ENCODE measurements at regions not wholly inside any gene's neighbourhood (a gene's known extent, or its start where the extent isn't known, plus 50 kb on each side); places are given as distances from the start of the nearest gene placed in this dataset.
"Not testable (repeated sequence)": the region's sequence is repeated elsewhere in the genome, so short reads cannot be mapped to it uniquely, and the experiment has no call there.

DNA sequence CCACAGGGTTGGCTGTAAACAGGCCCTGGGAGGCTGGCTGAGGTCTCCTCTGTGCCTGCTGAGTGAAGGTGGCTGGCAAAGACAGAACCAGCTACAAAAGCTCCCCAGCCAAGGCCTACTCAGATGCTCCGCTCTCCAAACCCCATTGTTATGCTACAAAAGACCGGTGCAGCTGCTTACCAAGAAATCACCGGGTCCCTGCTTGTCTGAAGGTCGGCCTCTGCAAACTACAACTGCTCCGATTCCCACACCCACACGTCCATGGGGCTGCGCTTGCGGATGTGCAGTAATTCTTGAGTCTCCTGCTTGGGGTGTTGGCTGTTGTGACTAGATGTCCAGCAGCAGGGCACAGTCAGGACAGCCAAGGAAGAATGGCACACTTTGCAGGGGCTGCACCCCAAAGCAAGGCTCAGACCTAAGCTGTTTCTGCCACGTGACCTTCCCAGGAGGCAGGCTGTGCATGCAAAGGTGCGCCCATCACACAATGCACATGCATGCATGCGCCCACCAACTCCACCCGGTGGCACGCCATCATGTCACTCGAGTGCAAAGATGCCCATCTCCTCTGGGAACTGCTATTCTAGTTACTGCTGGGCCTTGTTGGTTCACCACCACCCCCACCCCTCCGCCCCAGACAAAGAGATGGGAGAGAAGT is 97.8 kb downstream of the OAT start:
- no peak for DNase-seq
- Mint-ChIP-seq H3K36me3 (no peaks in the 10 kb centered on the region), H3K4me1 (no peaks in the 10 kb centered on the region), H3K27ac (no peak overlapping the region), H3K4me3 (no peak overlapping the region), H3K9me3 (no peaks in the 10 kb centered on the region), H3K27me3 (ENCODE audit: low read depth in 3 of 3) (peaks cover 0 to 9% (median 5%) of the 10 kb centered on the region in 3 donors)

DNA sequence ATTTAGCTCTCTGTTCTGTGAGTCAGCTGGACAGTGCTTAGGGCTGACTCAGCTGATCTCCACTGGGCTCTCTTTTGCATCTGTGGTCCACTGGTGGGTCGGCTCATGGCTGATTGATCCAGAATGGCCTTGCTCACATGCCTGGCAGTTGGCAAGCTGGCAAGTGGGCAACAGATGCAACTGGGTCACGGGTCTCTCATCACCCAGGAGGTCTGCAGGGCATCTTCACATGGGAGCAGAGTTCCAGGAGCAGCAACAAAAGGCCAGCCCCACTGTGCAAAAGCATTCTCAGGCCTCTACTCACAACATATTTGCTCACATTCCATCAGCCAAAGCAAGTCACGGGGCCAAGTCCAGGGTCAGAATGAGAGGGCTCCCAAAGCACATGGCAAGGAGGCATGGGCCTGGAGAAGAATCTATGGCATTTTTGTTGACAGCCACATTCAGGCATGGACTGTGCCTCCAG is 98.8 kb downstream of the OAT start:
- no peak for DNase-seq
- Mint-ChIP-seq H3K27me3 (ENCODE audit: low read depth in 3 of 3) (peaks cover 0 to 9% (median 3%) of the 10 kb centered on the region in 3 donors), H3K4me1 (no peaks in the 10 kb centered on the region), H3K4me3 (no peak overlapping the region), H3K36me3 (no peaks in the 10 kb centered on the region), H3K27ac (no peak overlapping the region), H3K9me3 (no peaks in the 10 kb centered on the region)

DNA sequence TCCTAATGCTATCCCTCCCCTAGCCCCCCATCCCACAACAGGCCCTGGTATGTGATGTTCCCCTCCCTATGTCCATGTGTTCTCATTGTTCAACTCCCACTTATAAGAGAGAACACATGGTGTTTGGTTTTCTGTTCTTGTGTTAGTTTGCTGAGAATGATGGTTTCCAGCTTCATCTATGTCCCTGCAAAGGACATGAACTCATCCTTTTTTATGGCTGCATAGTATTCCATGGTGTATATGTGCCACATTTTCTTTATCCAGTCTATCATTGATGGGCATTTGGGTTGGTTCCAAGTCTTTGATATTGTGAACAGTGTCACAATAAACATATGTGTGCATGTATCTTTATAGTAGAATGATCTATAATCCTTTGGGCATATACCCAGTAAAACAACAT is 99.2 kb downstream of the OAT start:
- H3K27ac Mint-ChIP-seq; H3K4me3 Mint-ChIP-seq; H3K27me3 Mint-ChIP-seq (ENCODE audit: low read depth in 3 of 3); H3K4me1 Mint-ChIP-seq; H3K36me3 Mint-ChIP-seq; H3K9me3 Mint-ChIP-seq; DNase-seq: not testable (repeated sequence)

DNA sequence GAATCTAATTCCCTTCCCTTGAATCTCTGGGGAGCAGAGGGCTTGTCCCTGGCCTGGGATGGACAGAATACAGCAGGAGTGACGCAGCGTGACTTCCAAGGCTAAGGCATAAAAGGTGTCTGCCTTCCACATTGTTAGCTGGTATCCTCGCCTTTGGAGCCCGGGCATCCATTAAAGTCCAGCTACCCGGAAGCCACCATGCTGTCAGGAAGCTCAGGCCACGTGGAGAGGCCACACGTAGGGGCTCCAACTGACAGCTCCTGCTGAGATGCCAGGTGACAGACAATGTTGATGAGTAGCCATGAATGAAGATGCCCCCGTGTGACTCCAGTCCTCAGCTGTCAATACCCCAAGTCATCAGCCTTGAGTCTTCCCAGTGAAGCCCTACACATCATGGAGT is 99.9 kb downstream of the OAT start:
- H3K4me1 Mint-ChIP-seq: no peaks in the 10 kb centered on the region
- no peak for DNase-seq
- no peaks in the 10 kb centered on the region for H3K9me3 Mint-ChIP-seq
- H3K36me3 Mint-ChIP-seq: no peaks in the 10 kb centered on the region
- H3K27ac Mint-ChIP-seq: no peak overlapping the region
- H3K27me3 Mint-ChIP-seq (ENCODE audit: low read depth in 3 of 3): peaks cover 0 to 5% (median 3%) of the 10 kb centered on the region in 3 donors
- no peak overlapping the region for H3K4me3 Mint-ChIP-seq

DNA sequence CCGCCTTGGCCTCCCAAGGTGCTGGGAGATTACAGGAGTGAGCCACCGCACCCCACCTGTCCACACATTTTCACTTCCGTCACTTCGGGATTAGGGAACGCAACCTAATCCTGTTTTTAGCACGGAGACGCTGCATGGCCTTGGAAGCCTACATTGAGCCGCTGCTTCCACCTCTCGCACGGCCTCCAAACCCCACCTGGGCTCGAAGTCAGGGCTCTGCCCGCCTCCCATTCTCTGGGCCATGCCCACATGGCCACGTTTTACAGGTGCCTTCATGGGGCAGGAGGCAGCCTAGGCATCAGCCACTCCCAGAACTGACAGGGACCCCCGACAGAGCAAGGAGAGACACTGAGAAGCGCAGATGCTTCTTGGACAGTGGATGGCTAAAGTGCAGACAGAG is 100.6 kb downstream of the OAT start:
- H3K4me3 Mint-ChIP-seq: no peak overlapping the region
- H3K27ac Mint-ChIP-seq: no peak overlapping the region
- no peaks in the 10 kb centered on the region for H3K4me1 Mint-ChIP-seq
- peaks cover 0 to 6% (median 5%) of the 10 kb centered on the region in 3 donors for H3K27me3 Mint-ChIP-seq (ENCODE audit: low read depth in 3 of 3)
- DNase-seq: no peak
- no peaks in the 10 kb centered on the region for H3K36me3 Mint-ChIP-seq
- no peaks in the 10 kb centered on the region for H3K9me3 Mint-ChIP-seq

DNA sequence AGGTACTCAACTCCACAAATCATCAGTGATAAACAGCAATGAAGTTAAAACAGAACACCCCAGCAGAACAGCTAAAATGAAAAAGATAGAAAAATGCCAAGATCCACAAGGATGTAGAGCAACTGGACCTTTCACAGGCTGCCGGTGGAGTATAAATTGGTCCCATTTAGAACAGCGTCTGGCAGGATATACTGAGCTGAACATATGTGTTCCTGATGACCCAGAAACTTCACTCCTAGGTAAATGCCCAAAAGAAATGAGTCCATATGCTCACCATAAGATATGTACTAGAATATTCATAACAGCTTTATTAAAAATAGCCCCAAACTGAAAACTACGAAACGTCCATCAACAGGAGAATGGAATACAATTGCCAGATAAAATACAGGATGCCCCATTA is 102.4 kb downstream of the OAT start:
- H3K4me3 Mint-ChIP-seq: no peak overlapping the region
- no peaks in the 10 kb centered on the region for H3K4me1 Mint-ChIP-seq
- no peaks in the 10 kb centered on the region for H3K9me3 Mint-ChIP-seq
- DNase-seq: no peak
- no peak overlapping the region for H3K27ac Mint-ChIP-seq
- H3K36me3 Mint-ChIP-seq: no peaks in the 10 kb centered on the region
- peaks cover 0 to 6% (median 4%) of the 10 kb centered on the region in 3 donors for H3K27me3 Mint-ChIP-seq (ENCODE audit: low read depth in 3 of 3)

DNA sequence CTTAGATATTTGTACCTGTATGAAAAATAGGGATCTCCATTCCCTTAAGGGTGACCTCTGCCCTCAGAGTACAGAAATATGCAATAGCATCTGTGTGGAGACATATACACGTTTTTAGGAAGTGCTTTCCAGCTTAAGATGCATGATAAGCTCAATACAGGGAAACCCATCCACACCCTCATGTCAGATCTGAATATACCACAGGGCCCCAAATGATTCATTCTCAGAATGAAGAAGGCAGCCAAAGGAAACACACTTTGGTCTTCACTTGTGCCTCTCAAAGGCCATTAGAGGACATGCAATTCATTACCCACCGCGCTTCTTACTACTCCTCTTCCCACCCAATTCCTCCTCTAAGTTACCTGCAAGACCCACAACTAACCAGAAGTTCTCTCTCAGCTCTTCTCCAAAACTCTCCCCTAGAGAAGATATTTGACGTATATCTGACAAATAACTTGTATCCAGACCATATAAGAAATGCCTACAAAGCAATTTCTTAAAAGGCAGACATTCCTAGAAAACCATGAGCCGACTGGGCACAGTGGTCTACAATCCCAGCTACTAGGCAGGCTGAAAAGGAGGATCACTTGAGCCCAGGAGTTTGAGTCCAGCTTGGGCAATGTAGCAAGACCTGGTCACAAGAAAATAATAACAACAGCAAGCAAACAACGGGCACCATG is 103.0 kb downstream of the OAT start:
- no peaks in the 10 kb centered on the region for H3K4me1 Mint-ChIP-seq
- no peak overlapping the region for H3K27ac Mint-ChIP-seq
- peaks cover 0 to 6% (median 4%) of the 10 kb centered on the region in 3 donors for H3K27me3 Mint-ChIP-seq (ENCODE audit: low read depth in 3 of 3)
- H3K36me3 Mint-ChIP-seq: no peaks in the 10 kb centered on the region
- no peak for DNase-seq
- H3K4me3 Mint-ChIP-seq: no peak overlapping the region
- no peaks in the 10 kb centered on the region for H3K9me3 Mint-ChIP-seq

DNA sequence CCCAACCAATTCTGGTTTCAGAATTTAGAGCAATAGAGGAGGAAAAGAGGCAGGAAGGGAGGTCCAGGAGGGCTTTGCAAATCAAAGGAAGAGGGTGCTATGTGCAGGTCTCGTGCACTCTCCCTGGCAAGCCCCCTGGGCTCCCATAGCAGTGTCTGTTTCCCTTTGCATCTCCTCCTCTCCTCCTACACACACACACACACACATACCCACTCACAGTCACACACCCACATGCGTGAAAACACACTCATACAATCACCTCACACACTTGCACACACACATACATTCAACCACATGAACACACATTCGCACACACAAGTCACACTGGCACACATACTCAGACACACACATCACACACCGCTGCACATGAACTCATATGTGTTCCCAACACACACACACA is 105.3 kb downstream of the OAT start:
- Mint-ChIP-seq H3K4me3 (no peak overlapping the region), H3K36me3 (no peaks in the 10 kb centered on the region), H3K4me1 (no peaks in the 10 kb centered on the region), H3K27me3 (ENCODE audit: low read depth in 3 of 3) (peaks cover 2 to 8% (median 3%) of the 10 kb centered on the region in 3 donors), H3K9me3 (no peaks in the 10 kb centered on the region), H3K27ac (no peak overlapping the region)
- DNase-seq: no peak

DNA sequence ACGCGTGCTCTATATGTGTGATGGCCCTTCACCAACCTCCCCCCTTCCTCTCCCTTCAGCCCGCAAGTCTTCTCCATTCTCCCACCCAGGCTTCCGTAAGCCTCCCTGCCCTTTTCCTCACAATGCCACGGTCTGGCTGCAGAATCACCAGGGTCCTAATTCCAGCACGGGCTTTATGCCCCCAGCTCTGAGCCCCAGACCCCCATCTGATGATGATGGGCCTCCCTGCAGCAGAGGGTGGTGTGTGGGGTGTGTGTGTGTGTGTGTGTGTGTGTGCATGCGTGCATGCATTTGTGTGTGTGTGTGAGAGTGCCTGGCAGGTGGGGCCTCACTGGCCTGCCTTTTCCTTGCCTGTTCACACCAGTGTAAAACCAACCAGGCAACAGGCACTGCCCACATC is 109.9 kb downstream of the OAT start:
- H3K4me3 Mint-ChIP-seq: no peak overlapping the region
- H3K36me3 Mint-ChIP-seq: no peaks in the 10 kb centered on the region
- peaks cover 2 to 5% (median 3%) of the 10 kb centered on the region in 3 donors for H3K27me3 Mint-ChIP-seq (ENCODE audit: low read depth in 3 of 3)
- H3K27ac Mint-ChIP-seq: no peak overlapping the region
- DNase-seq: no peak
- H3K4me1 Mint-ChIP-seq: no peaks in the 10 kb centered on the region
- no peaks in the 10 kb centered on the region for H3K9me3 Mint-ChIP-seq

DNA sequence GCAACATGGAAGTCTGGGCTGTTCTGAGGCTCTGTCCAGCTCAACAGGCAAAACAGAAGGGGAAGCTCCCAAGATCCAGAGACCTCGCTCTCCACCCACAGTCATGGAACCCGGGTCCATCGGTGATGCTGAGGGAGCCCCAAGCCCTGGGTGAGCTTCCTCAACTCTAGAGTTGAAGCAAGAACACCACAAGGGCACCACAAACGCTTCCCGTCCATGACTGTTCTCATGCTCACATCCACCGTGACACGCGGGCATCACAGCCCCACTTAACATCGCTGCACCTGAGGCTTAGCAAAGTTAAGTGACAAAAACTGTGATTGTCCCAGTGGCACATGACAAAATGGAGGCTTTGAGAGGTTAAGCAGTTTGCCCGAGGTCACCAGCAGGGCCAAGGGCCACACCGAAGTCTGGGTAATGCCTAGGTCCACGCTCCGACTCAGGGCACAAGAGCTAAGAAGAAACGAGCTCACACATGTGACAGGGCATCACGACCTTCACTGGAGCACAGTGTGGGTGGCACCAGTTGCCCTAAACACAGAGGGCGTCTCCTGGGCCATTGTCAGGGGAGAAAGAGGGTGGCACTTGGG is 110.6 kb downstream of the OAT start:
- no peak overlapping the region for H3K4me3 Mint-ChIP-seq
- H3K4me1 Mint-ChIP-seq: no peaks in the 10 kb centered on the region
- no peak for DNase-seq
- H3K9me3 Mint-ChIP-seq: no peaks in the 10 kb centered on the region
- H3K27ac Mint-ChIP-seq: no peak overlapping the region
- no peaks in the 10 kb centered on the region for H3K36me3 Mint-ChIP-seq
- peaks cover 2 to 3% (median 2%) of the 10 kb centered on the region in 3 donors for H3K27me3 Mint-ChIP-seq (ENCODE audit: low read depth in 3 of 3)

DNA sequence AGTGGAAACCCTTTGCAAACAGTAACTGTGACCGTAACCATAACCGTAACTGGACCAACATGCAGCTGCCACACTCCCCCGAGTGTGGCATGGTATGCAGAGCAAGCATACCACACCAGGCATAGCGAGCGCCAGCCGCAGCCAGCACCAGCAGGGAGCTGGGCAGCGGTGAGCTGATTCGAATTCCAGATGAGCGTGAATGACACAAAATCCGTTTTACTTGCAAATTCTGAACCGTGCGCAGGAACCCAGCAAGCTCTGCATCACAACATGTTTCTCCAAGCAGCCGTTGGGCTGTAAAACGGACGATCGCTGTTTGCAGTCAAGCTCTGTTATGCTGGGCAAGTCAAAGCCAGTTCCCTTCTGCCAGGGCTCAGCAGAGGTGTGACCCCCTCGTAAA is 111.1 kb downstream of the OAT start:
- Mint-ChIP-seq H3K36me3 (no peaks in the 10 kb centered on the region), H3K4me3 (no peak overlapping the region), H3K9me3 (no peaks in the 10 kb centered on the region), H3K27ac (no peak overlapping the region), H3K27me3 (ENCODE audit: low read depth in 3 of 3) (peaks cover 2 to 3% (median 2%) of the 10 kb centered on the region in 3 donors), H3K4me1 (no peaks in the 10 kb centered on the region)
- no peak for DNase-seq

DNA sequence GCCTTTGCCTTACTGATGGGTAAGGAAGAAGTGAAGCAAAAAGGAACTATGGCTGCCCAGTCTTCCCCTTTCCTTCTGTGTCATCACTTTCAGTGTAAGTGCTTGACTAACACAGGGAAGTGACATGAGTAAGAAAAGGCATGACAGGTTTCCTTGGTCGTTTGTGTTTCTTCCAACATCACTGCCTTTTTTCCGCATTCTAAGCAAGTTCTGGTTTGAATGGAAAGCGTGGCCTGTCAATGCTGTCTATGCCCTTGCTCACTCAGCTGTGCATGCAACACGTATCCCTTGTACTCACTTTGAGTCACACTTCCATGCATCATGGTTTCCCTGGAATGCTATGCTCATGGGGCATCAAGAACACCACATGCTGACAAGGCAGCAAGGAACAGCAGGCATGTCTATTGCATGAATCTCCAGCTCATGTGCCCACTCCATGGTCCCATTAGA is 111.8 kb downstream of the OAT start:
- H3K4me1 Mint-ChIP-seq: no peaks in the 10 kb centered on the region
- peaks cover 2 to 3% (median 2%) of the 10 kb centered on the region in 3 donors for H3K27me3 Mint-ChIP-seq (ENCODE audit: low read depth in 3 of 3)
- H3K9me3 Mint-ChIP-seq: no peaks in the 10 kb centered on the region
- no peak overlapping the region for H3K27ac Mint-ChIP-seq
- no peak for DNase-seq
- no peaks in the 10 kb centered on the region for H3K36me3 Mint-ChIP-seq
- no peak overlapping the region for H3K4me3 Mint-ChIP-seq

DNA sequence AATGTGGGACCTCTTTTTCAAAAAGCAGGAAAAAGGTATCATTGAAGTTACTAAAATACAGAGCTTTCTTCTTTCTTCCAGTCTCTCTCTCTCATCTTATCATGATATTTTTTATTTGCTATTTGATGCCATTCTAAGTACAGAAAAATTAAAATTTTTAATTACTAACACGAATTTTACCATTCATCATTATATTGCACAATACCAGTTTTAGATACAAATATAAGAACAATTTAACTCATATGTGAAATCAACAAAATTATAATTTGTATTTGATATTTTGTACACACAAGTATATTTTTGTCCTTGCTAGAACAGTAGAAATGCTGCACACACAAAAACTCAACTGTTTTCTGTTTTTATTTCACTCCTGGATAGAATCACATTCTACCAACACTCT is 112.2 kb downstream of the OAT start:
- H3K9me3 Mint-ChIP-seq: no peaks in the 10 kb centered on the region
- DNase-seq: no peak
- no peak overlapping the region for H3K27ac Mint-ChIP-seq
- no peaks in the 10 kb centered on the region for H3K36me3 Mint-ChIP-seq
- H3K4me1 Mint-ChIP-seq: no peaks in the 10 kb centered on the region
- no peak overlapping the region for H3K4me3 Mint-ChIP-seq
- peaks cover 2 to 3% (median 2%) of the 10 kb centered on the region in 3 donors for H3K27me3 Mint-ChIP-seq (ENCODE audit: low read depth in 3 of 3)

DNA sequence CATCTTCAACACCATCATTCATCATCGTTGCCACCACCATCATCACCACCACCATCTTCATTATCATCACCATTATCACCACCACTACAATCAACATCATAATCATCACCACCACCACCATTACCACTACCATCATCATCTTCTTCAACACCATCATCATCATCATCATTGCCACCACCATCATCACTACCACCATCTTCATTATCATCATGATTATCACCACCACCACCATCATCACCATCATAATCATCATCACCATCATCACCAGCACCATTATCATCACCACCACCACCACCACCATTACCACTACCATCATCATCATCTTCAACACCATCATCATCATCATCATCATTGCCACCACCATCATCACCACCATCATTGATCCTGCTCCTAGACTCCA is 112.7 kb downstream of the OAT start:
- Mint-ChIP-seq H3K27ac (no peak overlapping the region), H3K4me1 (no peaks in the 10 kb centered on the region), H3K4me3 (no peak overlapping the region), H3K36me3 (no peaks in the 10 kb centered on the region), H3K9me3 (no peaks in the 10 kb centered on the region), H3K27me3 (ENCODE audit: low read depth in 3 of 3) (peaks cover 2 to 3% (median 2%) of the 10 kb centered on the region in 3 donors)
- DNase-seq: no peak

Measured in immature natural killer cell (primary cell).